HG02798 (cell line): ENCODE measurements at regions not wholly inside any gene's neighbourhood (a gene's known extent, or its start where the extent isn't known, plus 50 kb on each side); places are given as distances from the start of the nearest gene placed in this dataset.
"Not testable (repeated sequence)": the region's sequence is repeated elsewhere in the genome, so short reads cannot be mapped to it uniquely, and the experiment has no call there.

Experiments
- ATAC-seq: cut with Tn5 transposase; IDR thresholded peaks from one replicate; pipeline ENCODE4 v1.9.1; 2021; ENCODE audit warnings: mild to moderate bottlenecking; ENCODE audit not compliant: unreplicated experiment, poor library complexity

GRCh38 chr3:150249779-150250470, 158.2 kb upstream of the TSC22D2 start:
- ATAC-seq, result no peak

- no peak for ATAC-seq
Observed at GRCh38 chr3:150248888-150249681, 159.0 kb upstream of the TSC22D2 start.

DNA sequence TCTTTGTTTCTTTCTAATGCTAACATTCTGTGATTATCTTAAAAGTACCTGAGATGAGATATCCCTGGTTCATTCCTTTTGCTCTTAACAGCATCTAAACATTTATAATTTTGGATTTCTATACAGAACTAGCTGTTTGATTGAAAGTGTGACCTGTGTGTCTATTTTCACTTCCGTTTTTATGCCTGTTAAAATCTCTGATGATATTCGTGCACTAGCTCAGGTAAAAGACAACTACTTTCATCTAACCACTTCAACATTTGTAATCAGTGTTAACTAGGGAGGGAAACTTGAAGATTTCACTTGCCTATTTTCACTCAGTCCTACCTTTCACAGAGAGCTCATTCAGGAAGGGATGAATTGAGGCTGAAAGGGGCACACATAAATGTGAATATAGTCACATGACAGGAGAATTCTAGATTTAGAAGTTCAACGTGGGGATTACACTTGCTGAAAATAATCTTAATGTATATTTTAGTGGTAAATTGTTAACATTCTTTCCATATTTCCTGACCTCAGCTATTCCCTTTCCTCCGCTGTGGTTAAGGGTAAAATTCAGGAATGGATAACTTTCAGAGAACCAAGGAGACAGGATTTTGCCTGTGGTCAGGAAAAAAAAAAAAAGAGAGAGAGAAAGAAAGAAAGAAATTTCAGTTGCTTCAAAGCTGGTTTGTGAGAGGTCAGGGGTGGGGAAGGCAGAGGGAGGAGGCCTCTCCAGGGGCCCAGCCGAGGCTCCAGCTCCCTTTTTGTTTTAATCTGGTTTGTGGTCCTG, 159.8 kb upstream of the TSC22D2 start:
- ATAC-seq, result no peak

GRCh38 chr3:150247441-150247840, 160.7 kb upstream of the TSC22D2 start:
- ATAC-seq, result no peak

GRCh38 chr3:150243466-150243865, 164.6 kb upstream of the TSC22D2 start:
- no peak for ATAC-seq

- ATAC-seq, result no peak
Observed at GRCh38 chr3:150242220-150242936, 165.7 kb upstream of the TSC22D2 start.

GRCh38 chr3:150240891-150241290, 167.2 kb upstream of the TSC22D2 start:
- no peak for ATAC-seq

DNA sequence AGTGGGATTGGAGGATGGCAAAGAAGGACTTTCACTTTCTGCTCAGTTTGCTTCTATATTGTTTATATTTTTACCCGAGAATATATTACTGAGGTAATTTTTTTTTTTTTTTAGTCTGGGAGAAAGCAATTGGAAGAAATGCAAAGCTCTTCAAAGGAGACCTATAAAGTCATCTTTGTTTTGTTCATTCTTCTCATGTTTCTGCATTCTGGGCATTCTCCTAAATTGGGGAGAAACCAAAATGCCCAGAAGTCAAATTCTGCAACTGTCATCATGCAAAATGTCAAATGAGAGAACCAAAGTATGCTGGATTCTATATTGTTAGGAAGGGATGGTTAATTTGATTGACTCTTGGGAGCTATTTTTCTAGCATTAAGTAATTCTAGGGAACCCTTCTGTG, 168.3 kb upstream of the TSC22D2 start:
- no peak for ATAC-seq

- ATAC-seq, result no peak
Observed at GRCh38 chr3:150238995-150239619, 169.0 kb upstream of the TSC22D2 start.

DNA sequence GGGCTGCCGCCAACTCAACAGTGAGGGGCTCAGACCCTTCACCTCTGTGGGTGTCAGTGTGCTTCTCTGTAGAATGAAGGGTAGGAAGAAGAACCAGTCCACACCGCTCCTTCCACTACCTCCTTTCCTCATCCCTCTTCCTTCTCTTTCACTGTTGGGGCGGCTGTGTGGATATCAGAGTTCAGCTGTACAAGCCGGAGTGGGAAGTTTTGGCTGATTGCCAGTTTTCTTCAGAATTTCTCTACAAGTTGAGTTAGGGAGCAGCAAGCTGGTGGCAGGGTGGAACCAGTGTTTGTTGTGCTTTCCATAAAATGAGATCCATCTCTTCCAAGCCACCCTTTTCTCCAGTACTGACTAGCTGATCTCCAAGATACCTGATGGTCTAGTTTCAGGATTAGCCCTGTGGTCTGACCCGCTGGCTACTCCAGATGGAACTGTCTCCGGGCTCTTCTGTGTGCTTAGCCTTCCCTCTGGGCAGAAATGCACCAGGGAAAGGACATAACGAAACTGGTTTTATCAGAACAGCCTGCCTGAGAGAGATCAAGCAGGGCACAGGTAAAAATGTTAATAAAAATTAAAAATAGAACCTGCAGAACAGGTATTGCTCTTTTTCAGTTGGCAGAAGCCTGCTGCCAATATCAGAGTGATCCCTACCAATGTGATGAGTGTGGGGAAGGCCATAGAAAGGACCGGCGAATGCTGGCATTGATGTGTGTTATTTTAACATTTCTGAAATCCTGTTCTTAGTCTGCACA, 169.9 kb upstream of the TSC22D2 start:
- ATAC-seq, result no peak

- ATAC-seq, result no peak
Observed at GRCh38 chr3:150237490-150237889, 170.6 kb upstream of the TSC22D2 start.

GRCh38 chr3:150236316-150237082, 171.6 kb upstream of the TSC22D2 start:
- ATAC-seq, result no peak

GRCh38 chr3:150235799-150236198, 172.3 kb upstream of the TSC22D2 start:
- no peak for ATAC-seq

DNA sequence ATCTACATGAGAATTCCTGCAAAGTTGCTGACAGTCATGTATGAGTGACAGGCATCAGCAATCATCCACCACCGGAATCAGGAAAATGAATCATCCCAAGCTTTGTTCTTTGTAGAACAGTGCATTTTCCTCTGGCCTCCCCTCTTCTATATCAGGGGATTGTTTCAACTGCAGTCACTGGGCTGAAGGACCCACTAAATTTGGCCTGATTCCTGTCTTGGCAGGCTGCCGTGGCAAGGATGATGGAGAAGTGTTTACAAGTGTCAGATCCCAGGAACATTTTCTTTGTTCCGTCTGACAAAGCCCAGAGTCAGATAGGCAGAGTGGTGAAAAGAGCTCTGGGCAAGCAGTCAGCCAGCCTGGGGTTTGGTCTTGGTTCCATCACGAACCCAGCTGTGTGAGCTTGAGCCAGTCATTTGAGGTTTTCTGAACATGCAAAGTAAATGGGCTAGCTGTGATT, 175.1 kb upstream of the TSC22D2 start:
- ATAC-seq, result no peak

GRCh38 chr3:150230037-150230436, 178.1 kb upstream of the TSC22D2 start:
- ATAC-seq, result no peak

DNA sequence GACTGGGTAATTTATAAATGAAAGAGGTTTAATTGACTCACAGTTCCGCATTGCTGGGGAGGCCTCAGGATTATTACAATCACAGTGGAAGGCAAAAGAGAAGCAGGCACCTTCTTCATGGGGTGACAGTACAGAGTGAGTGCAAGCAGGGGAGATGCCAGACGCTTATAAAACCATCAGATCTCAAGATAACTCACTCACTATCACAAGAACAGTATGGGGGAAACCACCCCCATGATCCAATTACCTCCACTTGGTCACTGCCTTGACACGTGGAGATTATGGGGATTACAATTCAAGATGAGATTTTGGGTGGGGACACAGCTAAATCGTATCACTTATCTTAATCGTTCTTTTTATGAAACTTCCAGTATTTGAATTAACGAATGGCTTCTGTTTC, 179.5 kb upstream of the TSC22D2 start:
- ATAC-seq, result not testable (repeated sequence)

DNA sequence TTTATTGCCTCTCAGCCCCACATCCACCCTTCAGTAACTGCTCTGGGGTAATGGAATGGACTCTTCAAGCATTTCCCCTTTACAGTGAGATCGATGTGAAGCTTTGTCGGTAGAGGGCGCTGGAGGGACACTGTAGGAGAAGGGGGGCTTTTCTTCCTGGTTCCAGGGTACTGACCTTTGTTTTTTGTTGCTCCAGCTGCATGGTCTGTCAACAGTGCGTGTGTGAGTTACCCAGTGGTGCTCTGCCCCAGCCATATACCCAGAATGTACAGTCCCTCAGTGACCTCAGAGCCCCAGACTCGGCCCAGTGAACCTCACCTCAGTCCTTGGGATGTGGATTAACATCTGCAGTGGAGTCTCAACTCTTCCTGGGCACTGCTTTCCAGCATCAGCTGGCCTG, 180.3 kb upstream of the TSC22D2 start:
- ATAC-seq, result no peak

GRCh38 chr3:150225986-150226385, 182.1 kb upstream of the TSC22D2 start:
- ATAC-seq, result no peak
